ENCODE measurements at regions not wholly inside any gene's neighbourhood (a gene's known extent, or its start where the extent isn't known, plus 50 kb on each side); places are given as distances from the start of the nearest gene placed in this dataset.
"Not testable (repeated sequence)": the region's sequence is repeated elsewhere in the genome, so short reads cannot be mapped to it uniquely, and the experiment has no call there.

DNA sequence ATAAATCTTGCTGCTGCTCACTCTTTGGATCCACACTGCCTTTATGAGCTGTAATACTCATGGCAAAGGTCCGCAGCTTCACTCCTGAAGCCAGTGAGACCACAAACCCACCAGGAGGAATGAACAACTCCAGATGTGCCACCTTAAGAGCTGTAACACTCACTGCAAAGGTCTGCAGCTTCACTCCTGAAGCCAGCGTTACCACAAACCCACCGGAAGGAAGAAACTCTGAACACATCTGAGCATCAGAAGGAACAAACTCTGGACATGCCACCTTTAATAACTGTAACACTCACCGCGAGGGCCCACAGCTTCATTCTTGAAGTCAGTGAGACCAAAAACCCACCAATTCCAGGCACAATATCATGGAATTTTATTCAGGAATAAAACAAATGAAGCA is 1635.9 kb upstream of the SLC39A10 start:
- not testable (repeated sequence) for DNase-seq

DNA sequence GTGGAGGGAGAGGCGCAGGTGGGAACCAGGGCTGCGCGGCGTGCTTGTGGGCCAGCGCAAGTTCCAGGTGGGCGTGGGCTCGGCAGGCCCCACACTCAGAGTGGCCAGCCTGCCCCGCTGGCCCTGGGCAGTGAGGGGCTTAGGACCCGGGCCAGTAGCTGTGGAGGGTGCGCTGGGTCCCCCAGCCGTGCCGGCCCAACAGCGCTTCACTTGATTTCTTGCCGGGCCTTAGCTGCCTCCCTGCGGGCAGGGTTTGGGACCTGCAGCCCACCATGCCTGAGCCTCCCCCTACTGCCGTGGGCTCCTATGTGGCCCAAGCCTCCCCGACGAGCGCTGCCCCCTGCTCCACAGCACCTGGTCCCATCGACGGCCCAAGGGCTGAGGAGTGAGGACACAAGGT is 1636.9 kb upstream of the SLC39A10 start:
- no peak for DNase-seq

- no peak for DNase-seq
Measured at GRCh38 chr2:194015751-194016150, 1641.3 kb upstream of the SLC39A10 start.

- DNase-seq = no peak
Measured at GRCh38 chr2:194014639-194015038, 1642.4 kb upstream of the SLC39A10 start.

- DNase-seq = no peak
Measured at GRCh38 chr2:194004590-194005206, 1652.3 kb upstream of the SLC39A10 start.

DNA sequence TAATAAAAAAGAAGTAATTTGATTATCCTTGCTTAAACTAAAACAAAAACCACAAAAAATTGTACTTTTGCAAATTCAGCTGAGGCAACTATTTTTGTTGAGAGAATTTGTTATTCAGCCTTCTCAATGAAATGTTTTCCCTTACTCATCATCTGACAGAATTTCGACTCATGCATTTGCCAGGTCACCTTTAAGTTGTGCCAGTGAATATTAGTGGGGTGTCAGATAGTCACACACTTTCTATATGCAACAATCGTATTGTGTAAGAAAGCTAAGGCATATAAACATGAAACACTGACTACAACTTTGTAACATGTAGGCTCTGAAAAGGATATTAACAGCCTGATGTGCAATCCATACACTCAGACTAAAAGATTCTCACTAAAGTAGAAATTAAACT is 1653.1 kb upstream of the SLC39A10 start:
- no peak for DNase-seq

- no peak for DNase-seq
Measured at GRCh38 chr2:194002699-194003368, 1654.2 kb upstream of the SLC39A10 start.

- no peak for DNase-seq
Measured at GRCh38 chr2:193990868-193991267, 1666.2 kb upstream of the SLC39A10 start.

DNA sequence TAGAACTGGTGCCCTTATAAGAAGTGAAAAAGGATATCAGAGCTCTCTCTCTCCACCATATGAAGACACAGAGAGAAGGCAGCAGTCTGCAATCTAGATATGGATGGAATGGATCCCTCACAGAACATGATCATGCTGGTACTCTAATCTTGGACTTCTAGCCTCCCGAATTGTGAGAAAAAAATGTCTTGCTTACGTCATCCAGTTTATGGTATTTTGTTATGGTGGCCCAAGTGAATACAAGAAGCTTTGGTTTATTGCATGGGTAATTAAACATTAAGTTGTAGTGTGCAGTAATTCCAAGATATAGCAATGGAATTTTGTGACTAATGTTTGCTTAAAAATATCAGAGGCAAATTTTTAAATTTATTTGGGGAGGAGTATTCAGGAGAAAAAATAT is 1667.4 kb upstream of the SLC39A10 start:
- no peak for DNase-seq

DNA sequence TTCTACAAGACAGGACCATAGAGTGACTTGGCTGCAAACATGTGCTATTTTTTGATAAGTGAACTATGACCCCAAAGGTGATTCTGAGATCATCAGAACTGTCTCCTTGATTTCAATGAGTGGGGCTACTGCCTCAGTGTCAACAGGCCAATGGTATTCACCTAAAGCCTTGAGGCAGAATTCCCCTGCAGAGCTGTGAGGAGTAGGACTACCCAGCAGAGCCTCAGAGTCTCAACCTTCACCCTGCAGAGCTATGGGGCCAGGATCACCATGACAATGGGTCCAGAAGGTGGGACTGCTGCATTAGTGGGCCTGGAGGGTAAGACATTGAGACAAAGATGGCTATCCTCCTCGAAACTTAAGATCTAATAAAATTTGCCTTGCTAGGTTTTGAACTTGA is 1668.2 kb upstream of the SLC39A10 start:
- no peak for DNase-seq

GRCh38 chr2:193985272-193985671 is 1671.8 kb upstream of the SLC39A10 start:
- no peak for DNase-seq

DNA sequence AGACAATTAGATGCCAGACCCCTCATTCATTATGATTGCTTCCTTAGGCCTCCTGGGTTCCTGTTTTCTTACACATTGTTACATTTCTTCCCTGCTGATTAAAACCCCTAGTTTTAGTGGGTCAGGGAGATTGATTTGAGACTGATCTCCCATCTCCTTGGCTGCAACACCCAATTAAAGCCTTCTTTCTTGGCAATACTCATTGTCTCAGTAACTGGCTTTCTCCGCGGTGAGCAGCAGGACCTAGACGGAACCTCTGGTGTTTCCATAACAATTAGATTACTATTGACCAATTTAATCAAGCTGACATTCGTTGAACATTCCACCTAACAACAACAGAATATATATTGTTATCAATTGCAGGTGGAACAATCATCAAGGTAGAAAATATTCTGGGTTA is 1676.4 kb upstream of the SLC39A10 start:
- no peak for DNase-seq

DNA sequence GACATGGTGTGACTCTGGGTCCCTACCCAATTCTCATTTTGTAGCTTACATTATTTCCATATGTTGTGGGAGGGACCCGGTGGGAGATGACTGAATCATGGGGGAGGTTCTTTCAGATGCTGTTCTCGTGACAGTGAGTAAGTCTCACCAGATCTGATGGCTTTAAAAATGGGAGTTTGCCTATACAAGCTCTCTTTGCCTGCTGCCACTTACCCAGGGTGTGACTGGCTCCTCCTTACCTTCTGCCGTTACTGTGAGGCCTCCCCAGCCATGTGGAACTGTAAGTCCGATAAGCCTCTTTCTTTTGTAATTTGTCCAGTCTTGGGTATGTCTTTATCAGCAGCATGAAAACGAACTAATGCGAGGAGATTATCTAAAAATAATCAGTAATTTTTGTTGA is 1683.2 kb upstream of the SLC39A10 start:
- DNase-seq = no peak

- no peak for DNase-seq
Measured at GRCh38 chr2:193966590-193966989, 1690.4 kb upstream of the SLC39A10 start.

- no peak for DNase-seq
Measured at GRCh38 chr2:193965263-193965662, 1691.8 kb upstream of the SLC39A10 start.

- DNase-seq = peak; percentile 37
Measured at GRCh38 chr2:193963472-193964119, 1693.4 kb upstream of the SLC39A10 start.

- DNase-seq = no peak
Measured at GRCh38 chr2:193946806-193947205, 1710.2 kb upstream of the SLC39A10 start.

GRCh38 chr2:193943406-193943960 is 1713.5 kb upstream of the SLC39A10 start:
- DNase-seq = no peak

DNA sequence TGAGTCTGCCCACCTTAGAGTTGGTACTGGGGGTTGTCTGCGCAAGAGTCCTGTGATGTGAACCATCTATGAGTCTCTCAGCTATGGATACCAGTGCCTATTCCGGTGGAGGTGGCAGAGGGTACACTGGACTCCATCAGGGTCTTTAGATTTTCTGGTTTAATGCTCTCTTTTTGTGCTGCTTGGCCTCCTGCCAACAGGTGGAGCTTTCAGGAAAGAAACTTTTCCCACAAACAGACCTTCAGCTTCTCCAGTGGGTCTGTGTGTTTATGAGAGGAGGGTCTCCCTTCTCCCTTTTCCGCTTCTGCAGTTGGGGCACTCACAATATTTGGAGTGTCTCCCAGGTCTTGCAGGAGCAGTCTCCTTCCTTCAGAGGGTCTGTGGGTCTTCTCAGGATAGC is 1721.9 kb upstream of the SLC39A10 start:
- no peak for DNase-seq

DNA sequence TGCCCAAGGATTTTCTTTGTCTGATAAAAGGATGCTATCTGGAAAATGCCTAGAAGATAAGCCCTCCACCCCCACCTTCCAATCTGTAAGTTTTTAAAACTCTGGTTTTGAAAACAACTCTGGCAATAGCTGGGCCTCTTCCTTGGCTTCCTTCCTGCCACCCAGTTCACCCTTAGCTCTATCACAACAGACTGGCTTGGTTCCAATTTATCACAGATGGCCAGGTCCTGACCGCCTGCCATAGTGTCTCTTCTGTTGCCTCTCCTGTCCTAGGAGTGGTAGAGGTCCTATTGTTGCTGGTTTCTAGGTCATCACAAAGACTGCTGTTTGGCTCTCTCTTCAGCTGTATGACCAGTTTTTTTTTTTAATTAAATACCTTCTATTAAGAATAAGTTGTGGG is 1727.9 kb upstream of the SLC39A10 start:
- no peak for DNase-seq

GRCh38 chr2:193907561-193907960 is 1712.8 kb upstream of the TMEFF2 start:
- DNase-seq = no peak

- DNase-seq = no peak
Measured at GRCh38 chr2:193900292-193900691, 1705.6 kb upstream of the TMEFF2 start.

- no peak for DNase-seq
Measured at GRCh38 chr2:193895226-193895625, 1700.5 kb upstream of the TMEFF2 start.

- DNase-seq = no peak
Measured at GRCh38 chr2:193894081-193894480, 1699.3 kb upstream of the TMEFF2 start.
